WTC11 (cell line): ENCODE measurements at regions not wholly inside any gene's neighbourhood (a gene's known extent, or its start where the extent isn't known, plus 50 kb on each side); places are given as distances from the start of the nearest gene placed in this dataset.

Source experiments
- ATAC-seq: fragments of 200-7000 bp; cut with Tn5 transposase; 2 replicates; pipeline ENCODE4 v1.10.0; 2021; ENCODE audit warnings: mild to moderate bottlenecking, moderate library complexity
- CTCF ChIA-PET: fragments of 300-600 bp; sonication (Branson Sonifier 250); formaldehyde crosslinking; loops from one replicate; lab custom pipeline; 2021; ENCODE audit warnings: antibody characterized with exemption; lab: Charles Lee
- POLR2A ChIA-PET: fragments of 350-600 bp; sonication (Branson Sonifier 250); formaldehyde crosslinking; loops from one replicate; lab custom pipeline; 2021; ENCODE audit warnings: antibody characterized with exemption; lab: Charles Lee
- DNase-seq: peaks from one replicate; pipeline ENCODE4 v3.0.0; 2021; ENCODE audit warnings: low spot score
- H3K27ac Mint-ChIP-seq: 2 replicates; pipeline ENCODE4 v1.8.0; 2021; ENCODE audit warnings: mixed read lengths
- H3K27me3 Mint-ChIP-seq: 2 replicates; pipeline ENCODE4 v1.8.0; 2021; ENCODE audit warnings: low read depth, mild to moderate bottlenecking, moderate library complexity, mixed read lengths
- H3K36me3 Mint-ChIP-seq: 2 replicates; pipeline ENCODE4 v1.8.0; 2021; ENCODE audit warnings: mixed read lengths
- H3K4me1 Mint-ChIP-seq: 2 replicates; pipeline ENCODE4 v1.8.0; 2022; ENCODE audit warnings: mixed read lengths
- H3K4me3 Mint-ChIP-seq: 2 replicates; pipeline ENCODE4 v1.8.0; 2021; ENCODE audit warnings: mild to moderate bottlenecking, moderate library complexity, mixed read lengths
- H3K9me3 Mint-ChIP-seq: 2 replicates; pipeline ENCODE4 v1.8.0; 2021; ENCODE audit warnings: mixed read lengths
- ATF1 ChIP-seq: sonication (generic); formaldehyde crosslinking; IDR thresholded peaks from 2 replicates; pipeline ENCODE4 v1.8.1; 2023; ENCODE audit warnings: mild to moderate bottlenecking, moderate library complexity, missing genetic modification reagents
- ATF3 ChIP-seq: sonication (generic); formaldehyde crosslinking; conservative IDR thresholded peaks from 2 replicates; pipeline ENCODE4 v1.8.1; 2022; ENCODE audit warnings: mild to moderate bottlenecking, missing genetic modification reagents
- CBFB ChIP-seq: sonication (generic); formaldehyde crosslinking; IDR thresholded peaks from 2 replicates; pipeline ENCODE4 v1.8.1; 2022; ENCODE audit warnings: mild to moderate bottlenecking, low read depth, missing genetic modification reagents
- CREM ChIP-seq: sonication (generic); formaldehyde crosslinking; IDR thresholded peaks from 2 replicates; pipeline ENCODE4 v1.8.1; 2022; ENCODE audit warnings: mild to moderate bottlenecking, missing genetic modification reagents, moderate library complexity
- CTCF ChIP-seq: fragments of 200-600 bp; IDR thresholded peaks from 2 replicates; pipeline ENCODE4 v1.8.0; 2022; ENCODE audit warnings: antibody characterized with exemption
- E2F5 ChIP-seq: sonication (generic); formaldehyde crosslinking; IDR thresholded peaks from 2 replicates; pipeline ENCODE4 v1.8.1; 2022; ENCODE audit warnings: mild to moderate bottlenecking, moderate library complexity, missing genetic modification reagents
- GTF2I ChIP-seq: fragments of 250-450 bp; sonication (Bioruptor Pico); conservative IDR thresholded peaks from 2 replicates; pipeline ENCODE4 v1.4.0; 2021; ENCODE audit warnings: mild to moderate bottlenecking
- JAZF1 ChIP-seq: fragments of 250-450 bp; sonication (Bioruptor Pico); IDR thresholded peaks from 2 replicates; pipeline ENCODE4 v1.9.0; 2021; ENCODE audit warnings: moderate library complexity, mild to moderate bottlenecking, inconsistent platforms
- JUN ChIP-seq: sonication (generic); formaldehyde crosslinking; IDR thresholded peaks from 2 replicates; pipeline ENCODE4 v1.8.0; 2023; ENCODE audit warnings: mild to moderate bottlenecking, missing genetic modification reagents
- MLX ChIP-seq: sonication (generic); formaldehyde crosslinking; IDR thresholded peaks from 2 replicates; pipeline ENCODE4 v1.8.1; 2023; ENCODE audit warnings: mild to moderate bottlenecking, missing genetic modification reagents, moderate library complexity
- MYBL2 ChIP-seq: sonication (generic); formaldehyde crosslinking; IDR thresholded peaks from 2 replicates; pipeline ENCODE4 v1.8.1; 2023; ENCODE audit warnings: mild to moderate bottlenecking, moderate library complexity, missing genetic modification reagents
- NFE2L1 ChIP-seq: sonication (generic); formaldehyde crosslinking; IDR thresholded peaks from 2 replicates; pipeline ENCODE4 v1.8.1; 2023; ENCODE audit warnings: missing genetic modification reagents
- NR2C2 ChIP-seq: sonication (generic); formaldehyde crosslinking; IDR thresholded peaks from 2 replicates; pipeline ENCODE4 v1.8.0; 2022; ENCODE audit warnings: mild to moderate bottlenecking, missing genetic modification reagents
- RELA ChIP-seq: sonication (generic); formaldehyde crosslinking; IDR thresholded peaks from 2 replicates; pipeline ENCODE4 v1.8.1; 2022; ENCODE audit warnings: missing genetic modification reagents, mild to moderate bottlenecking, borderline replicate concordance
- SMAD3 ChIP-seq: sonication (generic); formaldehyde crosslinking; IDR thresholded peaks from 2 replicates; pipeline ENCODE4 v1.8.0; 2022; ENCODE audit warnings: missing genetic modification reagents, mild to moderate bottlenecking, borderline replicate concordance
- ZNF416 ChIP-seq: fragments of 250-450 bp; sonication (Bioruptor Pico); IDR thresholded peaks from 2 replicates; pipeline ENCODE4 v1.9.0; 2021; ENCODE audit warnings: mild to moderate bottlenecking, inconsistent platforms
- ZNF512 ChIP-seq: sonication (generic); formaldehyde crosslinking; IDR thresholded peaks from 2 replicates; pipeline ENCODE4 v1.8.1; 2022; ENCODE audit warnings: missing genetic modification reagents, borderline replicate concordance
- ZNF532 ChIP-seq: fragments of 250-450 bp; sonication (Bioruptor Pico); IDR thresholded peaks from 2 replicates; pipeline ENCODE4 v1.9.0; 2021; ENCODE audit warnings: mild to moderate bottlenecking, borderline replicate concordance

GRCh38 chr2:58553937-58554336 is 312.8 kb upstream of the FANCL start:
- no peaks in the 10 kb centered on the region for H3K36me3 Mint-ChIP-seq
- H3K4me1 Mint-ChIP-seq, result peaks cover 38% of the 10 kb centered on the region
- DNase-seq, result peak; percentile 47
- peaks cover 3% of the 10 kb centered on the region; the same call in 1 of the 2 replicates for H3K9me3 Mint-ChIP-seq
- peak overlapping the region; percentile 78 for H3K27ac Mint-ChIP-seq
- H3K27me3 Mint-ChIP-seq, result no peaks in the 10 kb centered on the region
- no peak for TF ChIP-seq CBFB
- TF ChIP-seq ZNF512, result peak; percentile 83
- ATAC-seq, result peak; percentile 85
- POLR2A ChIA-PET, result interaction anchor here (1.3 kb wide), 2 partner anchors 32 to 106 kb away, joined by 3 to 4 read pairs; no protein-coding TSS in a partner anchor
- no peak overlapping the region for H3K4me3 Mint-ChIP-seq
- CTCF ChIA-PET, result interaction anchor here (0.6 to 2.0 kb wide), 39 partner anchors 9 to 1023 kb away, joined by 3 to 58 read pairs (median 4); no protein-coding TSS in a partner anchor

GRCh38 chr2:58553522-58553921 is 312.4 kb upstream of the FANCL start:
- Mint-ChIP-seq H3K36me3 (no peaks in the 10 kb centered on the region), H3K4me3 (no peak overlapping the region), H3K27me3 (no peaks in the 10 kb centered on the region), H3K4me1 (peaks cover 34% of the 10 kb centered on the region), H3K9me3 (peaks cover 3% of the 10 kb centered on the region; the same call in 1 of the 2 replicates), H3K27ac (peak overlapping the region; percentile 78)
- DNase-seq, result no peak
- no peak for TF ChIP-seq MYBL2 (CRISPR knock-in tag)
- CTCF ChIA-PET, result interaction anchor here (0.6 to 2.0 kb wide), 37 partner anchors 8 to 1023 kb away, joined by 3 to 58 read pairs (median 4); no protein-coding TSS in a partner anchor
- POLR2A ChIA-PET, result interaction anchor here (1.3 kb wide), 2 partner anchors 31 to 105 kb away, joined by 3 to 4 read pairs; no protein-coding TSS in a partner anchor
- peak; percentile 50 for ATAC-seq

- CTCF ChIA-PET, result interaction anchor here (1.3 to 1.7 kb wide), 3 partner anchors 8 to 98 kb away, joined by 3 to 9 read pairs (median 5); no protein-coding TSS in a partner anchor
- POLR2A ChIA-PET, result no interaction called here
- no peak for TF ChIP-seq ZNF532 (CRISPR knock-in tag)
- no peak for TF ChIP-seq NR2C2 (CRISPR knock-in tag)
- TF ChIP-seq CTCF, result no peak
- no peak for TF ChIP-seq SMAD3 (CRISPR knock-in tag)
- no peak for TF ChIP-seq MLX (CRISPR knock-in tag)
- TF ChIP-seq ATF1, result no peak
- TF ChIP-seq JUN, result no peak
- TF ChIP-seq CREM (CRISPR knock-in tag), result no peak
- TF ChIP-seq GTF2I (CRISPR knock-in tag), result no peak
- no peak for TF ChIP-seq NFE2L1 (CRISPR knock-in tag)
- TF ChIP-seq ZNF416 (CRISPR knock-in tag), result no peak
- no peak for TF ChIP-seq RELA
- no peak for TF ChIP-seq E2F5 (CRISPR knock-in tag)
- no peak for TF ChIP-seq ZNF512
- no peak for TF ChIP-seq ATF3 (CRISPR knock-in tag)
- no peak for TF ChIP-seq JAZF1
These were observed 304.5 kb upstream of the FANCL start for GRCh38 chr2:58545300-58546280.

More at GRCh38 chr2:58545300-58546280, 304.5 kb upstream of the FANCL start:
- no peak overlapping the region for H3K27ac Mint-ChIP-seq
- no peak overlapping the region for H3K4me3 Mint-ChIP-seq
- no peaks in the 10 kb centered on the region for H3K27me3 Mint-ChIP-seq
- H3K9me3 Mint-ChIP-seq, result no peaks in the 10 kb centered on the region
- no peaks in the 10 kb centered on the region for H3K36me3 Mint-ChIP-seq
- H3K4me1 Mint-ChIP-seq, result peaks cover 60% of the 10 kb centered on the region
- DNase-seq, result no peak
- no peak for ATAC-seq
